GM19395 (cell line): ENCODE measurements at regions not wholly inside any gene's neighbourhood (a gene's known extent, or its start where the extent isn't known, plus 50 kb on each side); places are given as distances from the start of the nearest gene placed in this dataset.

ENCODE experiments used
- ATAC-seq: cut with Tn5 transposase; IDR thresholded peaks from one replicate; pipeline ENCODE4 v1.9.1; 2021; ENCODE audit warnings: mild to moderate bottlenecking, moderate library complexity; ENCODE audit not compliant: unreplicated experiment

DNA sequence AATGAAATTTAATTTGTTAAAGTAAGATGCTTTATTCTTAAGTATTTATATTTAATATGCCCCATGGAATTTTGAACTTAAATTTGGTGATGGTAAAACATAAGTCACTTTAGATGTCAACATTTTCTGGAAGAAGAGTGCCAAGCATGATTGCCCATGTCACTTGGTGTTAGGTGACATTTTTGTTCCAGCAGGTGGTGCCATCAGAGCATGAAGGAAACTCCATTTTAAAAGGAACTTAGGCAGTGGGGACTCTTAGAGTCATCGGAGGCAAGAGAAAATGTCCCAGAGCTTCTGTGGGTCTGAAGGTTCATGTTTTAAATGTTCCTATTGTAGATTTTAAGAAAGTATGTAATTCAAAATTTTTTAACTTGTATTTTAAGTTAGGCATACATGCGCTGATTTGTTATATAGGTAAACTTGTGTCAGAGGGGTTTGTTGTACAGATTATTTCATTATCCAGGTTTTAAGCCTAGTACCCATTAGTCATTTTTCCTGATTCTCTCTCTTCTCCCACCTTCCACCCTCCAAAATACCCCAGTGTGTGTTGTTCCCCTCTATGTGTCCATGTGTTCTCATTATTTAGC, 789.3 kb downstream of the SEMA5A start:
- ATAC-seq, result no peak

DNA sequence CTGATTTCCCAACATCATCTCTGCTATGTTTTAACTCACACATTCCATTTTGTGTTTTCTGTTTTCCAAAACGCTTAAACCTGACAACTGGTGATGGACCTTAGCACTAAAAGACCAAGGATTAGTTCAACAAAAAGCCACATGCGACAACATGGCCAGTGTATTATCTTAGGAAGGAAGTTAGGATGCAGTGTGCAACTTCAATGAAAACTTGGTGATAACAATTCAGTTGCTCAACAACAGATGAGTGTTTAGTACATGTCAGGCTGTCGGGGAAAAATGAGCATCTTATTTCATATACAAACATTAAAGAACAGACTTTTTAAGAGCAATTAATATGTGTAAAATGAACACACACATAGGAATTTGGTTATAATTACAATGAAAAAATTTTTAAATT, 780.0 kb downstream of the SEMA5A start:
- no peak for ATAC-seq

DNA sequence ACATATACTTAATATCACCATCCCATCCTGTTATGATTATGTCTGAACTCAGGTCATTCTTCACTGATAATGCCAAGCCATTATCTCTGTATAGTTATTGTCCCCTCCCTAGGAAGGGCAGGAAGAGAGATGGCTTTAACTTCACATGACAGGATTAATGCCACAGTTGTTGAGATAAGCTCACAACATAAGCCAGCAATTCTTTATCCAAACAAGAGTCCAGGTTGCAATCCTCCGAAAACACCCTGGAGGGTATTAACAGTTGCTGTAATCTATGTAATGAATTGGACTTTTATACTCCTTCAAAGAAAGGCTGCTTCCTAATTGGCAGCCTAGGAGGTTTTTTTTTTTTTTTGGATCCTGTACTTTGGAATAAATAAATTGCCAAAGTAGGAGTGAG, 779.4 kb downstream of the SEMA5A start:
- ATAC-seq, result no peak

DNA sequence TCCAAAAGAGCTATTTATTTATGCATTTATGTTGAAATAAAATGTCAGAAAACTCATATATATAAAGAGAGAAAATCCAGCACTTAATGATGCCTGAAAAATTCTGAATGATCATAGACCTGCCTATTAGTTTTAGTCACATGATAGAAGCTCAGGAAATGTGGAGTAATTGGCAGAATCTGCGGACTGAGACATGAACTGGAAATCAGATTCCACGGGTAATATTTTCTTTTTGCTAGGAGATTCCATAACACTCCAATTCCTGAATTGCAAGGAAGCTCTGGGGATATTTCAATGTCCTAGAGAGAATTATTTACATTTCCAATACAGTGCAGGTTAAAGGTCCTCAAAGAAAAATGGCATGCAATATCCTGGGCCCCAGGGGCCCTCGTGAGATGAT, 778.8 kb downstream of the SEMA5A start:
- ATAC-seq, result no peak

DNA sequence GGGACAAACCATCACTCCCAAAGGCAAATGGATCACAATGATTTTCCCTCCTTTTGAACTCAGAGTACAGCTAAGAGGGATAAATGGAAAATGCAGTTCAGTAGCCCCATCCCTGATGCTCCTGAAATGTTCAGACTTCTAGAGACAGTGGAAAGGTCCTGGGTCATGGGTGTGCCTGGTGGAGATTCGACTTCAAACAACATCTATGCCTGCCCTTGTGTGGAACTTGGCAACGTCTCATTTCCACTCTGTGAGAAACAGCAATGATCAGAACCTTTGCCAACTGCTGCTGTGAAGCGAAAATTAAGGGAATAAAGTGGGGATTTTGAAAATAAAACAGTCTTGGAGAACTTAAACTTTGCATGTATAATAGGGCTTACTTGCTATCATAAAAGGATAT, 778.1 kb downstream of the SEMA5A start:
- no peak for ATAC-seq

DNA sequence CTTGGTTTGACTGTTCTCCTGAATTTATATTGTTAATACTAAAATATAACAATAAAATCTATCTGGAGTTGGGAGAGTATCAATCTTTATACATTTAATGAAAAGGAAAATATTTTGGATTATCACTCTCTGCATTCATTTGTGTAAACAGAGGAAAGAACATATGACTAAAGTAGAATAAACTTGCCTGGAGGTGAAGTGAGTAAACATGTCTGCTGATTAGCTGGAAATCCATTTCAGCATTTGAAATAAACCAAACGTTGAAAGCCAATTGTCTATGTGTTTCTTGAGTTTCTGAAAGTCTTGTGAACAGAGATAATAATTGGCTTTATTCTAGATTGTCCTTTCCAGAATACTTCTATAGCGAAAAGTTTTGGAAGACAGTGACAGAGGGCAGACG, 776.2 kb downstream of the SEMA5A start:
- no peak for ATAC-seq

DNA sequence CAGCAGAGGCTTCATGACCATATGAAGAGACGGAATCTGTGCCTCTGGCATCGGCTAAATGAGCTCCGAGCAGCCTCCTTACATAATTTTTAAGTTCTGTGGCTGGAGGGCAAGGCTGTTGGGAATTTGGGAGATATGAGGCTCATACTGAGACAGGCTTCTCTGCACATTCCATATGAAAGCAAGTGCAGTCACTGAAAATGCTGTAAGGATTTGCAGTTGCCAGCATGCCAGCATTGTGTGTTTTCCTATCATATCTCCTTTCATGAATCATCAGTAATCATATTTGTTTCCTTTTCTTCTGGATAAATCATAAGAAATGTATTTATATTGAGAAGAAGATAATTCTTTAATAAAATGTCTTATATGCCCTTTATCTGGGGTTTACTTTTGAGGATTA, 775.4 kb downstream of the SEMA5A start:
- no peak for ATAC-seq

DNA sequence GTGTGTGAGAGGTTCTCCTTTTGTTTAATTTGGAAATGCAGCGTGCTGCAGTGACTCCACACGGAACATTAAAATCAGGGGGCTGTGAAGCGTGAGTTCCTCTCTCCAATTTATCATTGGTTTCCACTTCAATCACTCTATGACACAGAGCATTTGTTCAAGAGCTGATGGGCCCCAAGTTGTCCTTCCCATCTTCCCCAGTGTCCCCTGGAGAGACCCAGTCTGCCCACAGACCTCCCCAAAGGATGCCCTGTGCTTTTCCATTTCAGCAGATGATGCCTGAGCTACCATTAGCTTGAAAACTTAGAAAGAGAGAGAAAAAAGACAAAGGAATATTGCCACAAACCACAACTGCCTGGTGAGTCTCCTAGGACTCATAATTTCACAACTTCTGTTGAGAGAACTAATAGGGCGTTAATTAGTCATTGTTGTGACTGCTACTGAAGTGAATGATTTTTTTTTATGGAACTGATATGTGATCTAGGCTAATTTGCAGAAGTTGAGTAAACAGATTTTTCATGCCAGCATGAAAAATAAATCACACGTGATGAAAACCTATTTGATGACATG, 772.7 kb downstream of the SEMA5A start:
- no peak for ATAC-seq

DNA sequence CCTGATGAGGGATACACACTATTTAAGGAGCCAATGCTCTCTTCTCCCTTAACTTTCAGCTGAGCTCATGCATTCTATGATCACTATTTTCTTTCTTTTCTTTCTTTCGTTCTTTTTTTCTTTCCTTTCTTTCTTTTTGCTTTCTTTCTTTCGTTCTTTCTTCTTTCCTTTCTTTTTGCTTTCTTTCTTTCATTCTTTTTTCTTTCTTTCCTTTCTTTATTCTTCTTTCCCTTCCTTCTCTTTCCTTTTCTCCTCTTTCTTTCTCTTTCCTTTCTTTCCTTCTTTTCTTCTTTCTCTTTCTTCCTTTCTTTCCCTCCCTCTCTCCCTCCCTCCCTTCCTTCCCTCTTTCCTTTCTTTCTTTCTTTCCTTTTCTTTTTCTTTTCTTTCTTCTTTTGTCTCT, 761.2 kb downstream of the SEMA5A start:
- ATAC-seq, result no peak

DNA sequence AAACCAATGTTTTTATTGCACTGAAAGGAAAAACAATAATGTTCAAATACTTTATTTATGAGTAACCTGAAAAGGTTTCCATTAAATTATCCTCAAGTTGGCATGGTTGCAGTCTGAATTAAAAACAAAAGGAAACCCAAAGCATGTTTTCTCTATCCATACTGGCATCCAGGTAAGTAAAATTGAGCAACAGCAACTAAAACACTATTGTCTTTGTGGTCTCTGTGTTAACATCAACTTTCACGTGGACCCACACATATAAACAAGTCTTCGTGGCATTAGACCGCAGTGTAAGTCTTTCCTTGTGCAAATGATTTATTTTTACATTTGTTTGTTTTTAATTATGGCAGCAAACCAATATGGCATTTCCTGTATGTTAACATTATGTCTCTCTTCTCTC, 757.6 kb downstream of the SEMA5A start:
- ATAC-seq, result no peak

DNA sequence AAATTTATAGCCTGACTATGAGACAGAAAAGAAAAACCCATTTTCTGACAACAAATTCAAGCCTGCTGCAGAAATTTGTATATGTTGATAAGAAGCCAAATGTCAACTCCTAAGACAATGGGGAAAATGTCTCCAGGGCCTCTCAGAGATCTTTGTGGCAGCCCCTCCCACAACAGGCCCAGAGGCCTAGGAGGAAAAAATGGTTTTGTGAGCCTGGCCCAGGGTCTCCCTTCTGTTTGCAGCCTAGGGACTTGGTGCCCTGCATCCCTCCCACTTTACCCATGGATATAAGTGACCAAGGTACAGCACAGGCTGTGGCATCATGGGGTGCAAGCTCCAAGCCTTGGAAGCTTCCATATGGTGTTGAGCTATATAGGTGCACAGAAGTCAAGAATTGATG, 740.2 kb downstream of the SEMA5A start:
- no peak for ATAC-seq

DNA sequence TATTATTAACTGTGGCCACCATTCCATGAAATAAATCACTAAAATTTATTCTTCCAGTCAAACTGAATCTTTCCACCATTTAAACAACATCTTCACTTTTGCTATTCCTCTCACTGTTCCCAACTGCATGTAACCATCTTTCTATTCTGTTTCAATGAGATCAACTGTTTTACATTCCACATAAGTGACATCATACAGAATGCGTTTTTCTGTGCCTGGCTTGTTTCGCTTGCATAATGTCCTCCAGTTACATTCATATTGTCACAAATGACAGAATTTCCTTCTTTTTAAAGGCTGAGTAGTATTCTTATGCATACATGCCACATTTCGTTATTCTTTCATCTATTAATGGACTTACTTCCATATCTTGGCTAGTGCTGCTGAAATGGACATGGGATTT, 738.2 kb downstream of the SEMA5A start:
- no peak for ATAC-seq

DNA sequence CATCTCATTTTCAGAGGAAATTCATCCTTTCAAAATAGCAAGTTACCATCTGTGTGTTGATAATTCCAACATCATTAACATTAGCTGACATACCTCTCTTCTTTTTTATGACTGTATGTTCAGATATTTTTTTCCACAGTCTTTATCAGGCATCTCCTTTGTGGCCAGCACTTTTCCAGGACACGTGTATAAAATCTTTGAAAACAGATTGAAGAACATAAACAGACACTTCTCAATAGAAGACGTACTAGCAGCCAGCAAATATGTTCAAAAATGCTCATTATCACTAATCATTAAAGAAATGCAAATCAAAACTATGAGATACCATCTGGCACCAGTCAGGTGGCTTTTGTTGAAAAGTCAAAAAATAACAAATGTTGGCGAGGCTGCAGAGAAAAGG, 734.3 kb downstream of the SEMA5A start:
- no peak for ATAC-seq

DNA sequence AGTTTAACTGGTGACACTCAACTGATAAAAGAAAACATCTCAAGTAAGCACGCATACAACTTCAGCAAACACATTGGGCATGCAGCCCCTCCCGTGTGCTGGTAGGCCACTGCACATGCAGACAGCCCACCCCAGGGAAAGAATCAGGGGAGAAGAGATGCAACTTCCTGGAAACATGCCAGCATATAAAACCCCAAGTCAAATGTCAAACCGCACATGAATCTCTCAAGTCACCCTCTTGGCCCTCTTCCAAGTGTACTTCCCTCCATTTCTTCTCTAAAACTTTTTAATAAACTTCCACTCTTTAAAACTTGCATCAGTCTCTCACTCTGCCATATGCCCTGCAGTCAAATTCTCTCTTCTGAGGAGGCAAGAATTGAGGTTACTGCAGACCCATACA, 732.7 kb downstream of the SEMA5A start:
- ATAC-seq, result no peak

DNA sequence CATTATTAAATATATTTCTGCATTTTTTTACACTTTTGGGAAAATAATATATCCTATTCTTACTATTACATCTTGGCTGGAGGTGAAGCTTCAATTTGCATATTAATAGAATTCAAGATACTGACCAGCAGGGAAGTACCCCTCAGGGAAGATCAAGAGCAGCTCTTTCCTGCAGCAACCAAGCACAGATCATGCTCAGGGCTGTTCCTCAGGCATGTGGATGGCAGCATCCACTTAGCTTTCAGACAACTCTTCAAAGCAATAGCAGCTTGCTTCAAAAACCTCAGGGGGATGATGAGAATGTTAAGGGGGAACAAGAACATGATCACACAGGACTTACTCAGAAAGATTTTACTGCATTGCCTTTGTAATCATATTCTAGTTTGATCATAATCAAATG, 731.8 kb downstream of the SEMA5A start:
- no peak for ATAC-seq

DNA sequence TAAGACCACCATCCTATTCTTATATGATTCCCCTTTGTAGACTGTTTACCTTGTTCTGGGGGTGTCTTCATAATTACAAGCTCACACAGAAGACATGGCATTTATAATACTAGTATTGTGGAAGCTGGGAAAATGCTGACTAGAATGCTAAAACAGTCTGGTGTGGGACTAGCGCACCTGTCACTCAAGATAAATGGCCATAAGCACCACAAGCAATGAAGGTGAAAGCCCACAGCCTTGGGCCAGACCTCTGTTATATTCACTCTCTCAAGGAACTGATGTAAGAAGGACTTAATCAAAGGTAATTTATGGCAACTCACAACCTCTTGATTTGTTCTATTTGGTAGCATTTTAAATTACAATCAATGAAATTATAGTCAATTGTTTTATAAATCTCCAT, 721.5 kb downstream of the SEMA5A start:
- ATAC-seq, result no peak

DNA sequence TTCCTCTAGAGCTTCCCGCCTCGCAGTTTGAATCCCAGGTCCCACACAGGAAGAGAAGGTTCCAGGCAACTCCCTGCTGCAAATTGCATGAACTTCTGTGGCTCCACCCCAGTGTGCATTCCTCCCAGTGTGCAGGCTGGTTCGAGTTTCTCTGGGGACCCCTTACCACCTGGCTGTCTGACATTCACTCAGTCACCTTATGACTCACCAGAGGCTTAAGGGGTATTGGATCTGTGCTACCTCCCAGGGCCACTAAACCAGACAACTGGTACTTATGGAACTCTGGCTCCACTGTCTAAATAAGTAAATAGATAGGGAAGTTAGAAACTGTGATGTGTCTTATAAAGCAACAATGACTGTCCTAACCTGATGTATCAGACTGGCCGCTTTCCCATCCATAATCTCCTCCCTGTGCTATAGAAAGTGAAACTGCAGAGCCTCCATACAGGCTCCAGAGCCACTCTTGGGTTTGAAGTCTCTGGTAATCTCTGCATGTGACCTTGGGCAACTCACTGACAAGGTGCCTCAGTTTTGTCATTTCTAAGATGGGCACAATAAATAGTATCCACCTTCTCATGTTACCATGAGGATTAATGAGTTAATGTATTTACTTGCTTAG, 720.6 kb downstream of the SEMA5A start:
- no peak for ATAC-seq

DNA sequence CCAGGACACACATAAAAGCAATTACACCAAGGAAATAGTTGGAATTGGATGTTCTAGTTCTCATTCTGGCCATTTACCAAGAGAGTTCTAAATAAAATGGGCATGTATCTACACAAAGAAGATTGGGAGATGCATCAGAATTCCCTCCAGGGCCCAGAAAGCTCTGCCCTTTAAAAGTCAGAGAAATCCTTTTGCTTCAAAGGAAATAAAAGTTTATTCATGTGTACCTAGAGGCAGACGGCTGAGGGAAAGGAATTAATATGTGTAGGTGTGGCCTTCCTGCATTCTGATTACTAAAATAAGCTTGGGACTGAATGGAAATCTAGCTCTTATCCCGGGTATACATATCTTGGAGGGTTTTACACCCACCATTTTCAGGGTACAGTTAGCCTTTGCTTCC, 719.4 kb downstream of the SEMA5A start:
- ATAC-seq, result no peak

DNA sequence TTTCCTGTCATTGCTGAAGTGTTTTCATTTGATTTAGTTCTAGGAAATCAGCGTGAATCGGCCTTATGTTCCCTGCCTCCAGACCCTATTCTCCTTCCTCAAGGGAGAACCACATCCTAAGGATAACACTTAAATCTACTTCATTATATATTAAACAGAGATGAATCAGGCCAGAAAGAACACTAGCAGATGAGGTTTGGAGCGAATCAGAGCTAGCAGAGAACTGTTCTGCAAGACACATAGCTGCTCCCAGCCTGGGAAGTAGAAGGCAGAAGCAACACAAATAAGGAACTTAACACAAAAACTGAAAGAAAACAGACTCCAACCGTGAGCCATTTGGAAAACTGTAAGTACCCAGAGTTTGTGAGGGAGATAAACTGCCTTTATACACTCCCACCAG, 718.2 kb downstream of the SEMA5A start:
- no peak for ATAC-seq

DNA sequence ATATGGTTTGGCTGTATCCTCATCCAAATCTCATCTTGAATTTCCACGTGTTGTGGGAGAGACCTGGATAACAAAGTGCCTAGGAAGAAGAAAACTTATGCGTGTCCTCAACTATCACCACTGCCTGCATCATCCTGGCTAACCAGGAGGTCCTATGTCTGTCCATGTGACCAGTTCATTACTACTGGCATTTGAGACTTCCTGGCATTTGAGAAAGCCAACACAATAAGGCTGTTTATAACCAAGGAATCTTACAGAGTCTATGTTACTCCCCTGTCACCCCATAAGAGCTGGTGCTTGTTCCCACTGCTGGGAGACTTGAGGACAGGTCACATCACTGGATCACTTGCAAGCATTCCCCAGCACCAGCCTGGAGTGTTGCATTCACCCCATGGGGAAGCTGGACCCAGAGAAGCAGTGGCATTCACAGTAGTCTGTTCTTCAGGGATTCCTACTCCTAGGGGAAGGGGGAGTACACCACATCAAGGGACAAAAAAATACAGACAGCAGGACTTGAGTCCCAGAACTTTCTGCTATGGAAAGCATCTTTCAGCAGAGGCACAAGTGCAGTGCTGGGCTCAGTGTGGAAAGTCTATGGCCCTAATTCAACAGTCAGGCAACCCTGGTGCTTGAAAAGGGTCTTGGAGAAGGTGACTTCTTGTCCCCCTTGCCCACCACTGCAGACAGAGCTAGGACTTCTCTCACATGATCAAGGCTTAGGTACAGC, 717.1 kb downstream of the SEMA5A start:
- ATAC-seq, result no peak

DNA sequence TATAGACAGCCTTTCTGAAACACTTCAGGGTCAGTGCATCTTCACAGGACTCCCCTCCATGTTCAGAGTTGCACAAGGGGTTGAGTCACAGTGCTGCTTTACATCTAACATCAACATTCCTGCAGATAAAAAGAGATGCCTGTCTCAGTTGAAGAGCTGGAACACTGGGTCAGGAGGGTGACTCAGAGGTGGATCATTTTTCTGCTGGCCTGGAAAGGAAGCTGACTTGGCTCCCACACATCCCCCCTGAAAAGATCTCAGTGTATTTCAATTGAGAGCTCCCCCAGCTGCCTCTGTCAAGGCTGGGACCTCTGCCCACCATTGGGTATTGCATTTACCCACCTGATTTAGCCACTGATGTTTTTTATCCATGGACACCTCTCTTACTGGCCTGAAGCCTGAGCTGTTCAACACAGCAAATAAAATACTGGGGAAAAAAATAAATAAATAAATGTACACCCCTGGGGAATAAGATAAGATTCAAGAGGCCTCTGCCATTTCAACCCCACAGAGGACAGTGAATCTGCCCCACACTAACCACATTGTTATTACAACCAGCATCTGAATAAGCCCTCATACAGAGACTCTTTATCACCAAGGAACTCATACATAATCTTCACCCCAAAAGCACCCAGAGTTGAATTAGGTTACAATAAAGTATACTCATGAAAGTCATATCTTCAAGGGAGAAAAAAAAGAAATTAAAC, 716.4 kb downstream of the SEMA5A start:
- ATAC-seq, result no peak

DNA sequence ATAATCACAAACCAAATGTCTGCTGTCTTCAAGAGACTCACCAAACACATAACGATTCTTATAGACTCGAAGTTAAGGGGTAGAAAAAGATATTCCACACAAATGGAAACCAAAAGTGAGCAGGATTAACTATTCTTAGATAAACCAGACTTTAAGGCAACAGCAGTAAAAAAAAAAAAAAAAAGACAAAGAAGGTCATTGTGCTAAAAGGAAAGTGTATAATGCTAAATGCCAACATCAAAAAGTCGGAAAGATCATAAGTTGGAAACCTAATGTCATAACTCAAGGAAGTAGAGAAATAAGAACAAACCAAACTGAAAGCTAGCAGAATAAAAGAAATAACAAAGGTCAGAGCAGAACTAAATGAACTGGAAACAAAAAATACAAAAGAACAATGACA, 714.6 kb downstream of the SEMA5A start:
- ATAC-seq, result no peak
